H9 (cell line): ENCODE measurements at regions not wholly inside any gene's neighbourhood (a gene's known extent, or its start where the extent isn't known, plus 50 kb on each side); places are given as distances from the start of the nearest gene placed in this dataset.

Source experiments
- DNase-seq: peaks from one replicate; pipeline ENCODE4 v3.0.0-alpha.2; 2017
- H2AFZ ChIP-seq: one replicate; pipeline ENCODE4 v1.6.1; 2013; ENCODE audit warnings: mild to moderate bottlenecking, low read length, control low read depth, moderate library complexity
- H2AK5ac ChIP-seq: 2 replicates; pipeline ENCODE4 v1.6.1; 2013; ENCODE audit warnings: low read length, control low read depth, mixed read lengths; ENCODE audit not compliant: insufficient read length
- H2BK120ac ChIP-seq: one replicate; pipeline ENCODE4 v1.6.1; 2013; ENCODE audit warnings: low read depth, mild to moderate bottlenecking, low read length, control low read depth, inconsistent platforms; ENCODE audit not compliant: poor library complexity, severe bottlenecking
- H2BK12ac ChIP-seq: 2 replicates; pipeline ENCODE4 v1.6.1; 2013; ENCODE audit warnings: low read length, control low read depth, mixed read lengths, low read depth; ENCODE audit not compliant: insufficient read length
- H2BK15ac ChIP-seq: 2 replicates; pipeline ENCODE4 v1.6.1; 2013; ENCODE audit warnings: low read depth, low read length, control low read depth
- H2BK20ac ChIP-seq: one replicate; pipeline ENCODE4 v1.6.1; 2013; ENCODE audit warnings: low read depth, mild to moderate bottlenecking, low read length, control low read depth, inconsistent platforms; ENCODE audit not compliant: poor library complexity, severe bottlenecking
- H2BK5ac ChIP-seq: 2 replicates; pipeline ENCODE4 v1.6.1; 2013; ENCODE audit warnings: low read length, control low read depth, mixed read lengths; ENCODE audit not compliant: insufficient read length
- H3K14ac ChIP-seq: 2 replicates; pipeline ENCODE4 v1.6.1; 2013; ENCODE audit warnings: low read length, control low read depth; ENCODE audit not compliant: insufficient read depth
- H3K18ac ChIP-seq: 2 replicates; pipeline ENCODE4 v1.6.1; 2013; ENCODE audit warnings: low read depth, mild to moderate bottlenecking, mixed read lengths, low read length, control low read depth; ENCODE audit not compliant: insufficient read length
- H3K23ac ChIP-seq: 2 replicates; pipeline ENCODE4 v1.6.1; 2013; ENCODE audit warnings: low read length, control low read depth, mixed read lengths, low read depth; ENCODE audit not compliant: insufficient read length
- H3K23me2 ChIP-seq: 2 replicates; pipeline ENCODE4 v1.6.1; 2013; ENCODE audit warnings: low read depth, mild to moderate bottlenecking, mixed read lengths, low read length, control low read depth; ENCODE audit not compliant: insufficient read length, poor library complexity, severe bottlenecking
- H3K27ac ChIP-seq: 2 replicates; pipeline ENCODE4 v1.5.1; 2013; ENCODE audit warnings: low read length, control low read depth, mixed read lengths, low read depth; ENCODE audit not compliant: insufficient read length
- H3K27me3 ChIP-seq: 2 replicates; pipeline ENCODE4 v1.6.1; 2013; ENCODE audit warnings: low read length, control low read depth, inconsistent platforms; ENCODE audit not compliant: insufficient read depth
- H3K4ac ChIP-seq: 2 replicates; pipeline ENCODE4 v1.6.1; 2013; ENCODE audit warnings: low read depth, mild to moderate bottlenecking, control low read depth, inconsistent platforms, low read length, moderate library complexity
- H3K4me1 ChIP-seq: 2 replicates; pipeline ENCODE4 v1.6.1; 2013; ENCODE audit warnings: low read length, control low read depth, inconsistent platforms; ENCODE audit not compliant: insufficient read depth
- H3K4me2 ChIP-seq: 2 replicates; pipeline ENCODE4 v1.6.1; 2013; ENCODE audit warnings: low read length, control low read depth, mixed read lengths; ENCODE audit not compliant: insufficient read length, insufficient read depth
- H3K56ac ChIP-seq: 2 replicates; pipeline ENCODE4 v1.6.1; 2013; ENCODE audit warnings: low read depth, mild to moderate bottlenecking, mixed read lengths, low read length, control low read depth; ENCODE audit not compliant: insufficient read length
- H3K79me1 ChIP-seq: 2 replicates; pipeline ENCODE4 v1.6.1; 2013; ENCODE audit warnings: low read depth, mild to moderate bottlenecking, moderate library complexity, low read length, control low read depth, inconsistent platforms; ENCODE audit not compliant: insufficient read depth, poor library complexity, severe bottlenecking
- H3K79me2 ChIP-seq: 2 replicates; pipeline ENCODE4 v1.6.1; 2013; ENCODE audit warnings: low read length, control low read depth, inconsistent platforms; ENCODE audit not compliant: insufficient read depth
- H3K9ac ChIP-seq: 2 replicates; pipeline ENCODE4 v1.6.1; 2013; ENCODE audit warnings: low read length, control low read depth, mixed read lengths; ENCODE audit not compliant: insufficient read length; ENCODE audit errors: extremely low read depth
- H3K9me3 ChIP-seq: one replicate; pipeline ENCODE4 v1.6.1; 2013; ENCODE audit warnings: low read depth, low read length, inconsistent platforms; ENCODE audit not compliant: control insufficient read depth
- H3T11ph ChIP-seq: one replicate; pipeline ENCODE4 v1.6.1; 2013; ENCODE audit warnings: mild to moderate bottlenecking, low read length, control low read depth, inconsistent platforms
- H4K20me1 ChIP-seq: one replicate; pipeline ENCODE4 v1.6.1; 2013; ENCODE audit not compliant: control insufficient read depth, insufficient read length, insufficient read depth
- H4K5ac ChIP-seq: 2 replicates; pipeline ENCODE4 v1.6.1; 2013; ENCODE audit warnings: low read depth, mild to moderate bottlenecking, mixed read lengths, low read length, control low read depth; ENCODE audit not compliant: insufficient read length
- H4K8ac ChIP-seq: replicated peaks from 2 replicates; pipeline ENCODE4 v1.6.1; 2013; ENCODE audit warnings: low read length, control low read depth, mixed read lengths, low read depth; ENCODE audit not compliant: insufficient read length
- H4K91ac ChIP-seq: 2 replicates; pipeline ENCODE4 v1.6.1; 2013; ENCODE audit warnings: low read depth, mild to moderate bottlenecking, moderate library complexity, mixed read lengths, low read length, control low read depth; ENCODE audit not compliant: insufficient read length
- H3K27ac Mint-ChIP-seq, 3 experiments: 2 replicates in 2 of 3; 3 replicates in 1 of 3; pipeline ENCODE4 v1.8.0; 2020 to 2021; ENCODE audit warnings: mixed read lengths in 3 of 3, mild to moderate bottlenecking in 1 of 3, moderate library complexity in 1 of 3
- H3K27me3 Mint-ChIP-seq: 2 replicates; pipeline ENCODE4 v1.8.0; 2021; ENCODE audit warnings: low read depth, mild to moderate bottlenecking, moderate library complexity, mixed read lengths
- H3K36me3 Mint-ChIP-seq, 3 experiments: 2 replicates in 2 of 3; 3 replicates in 1 of 3; pipeline ENCODE4 v1.8.0; 2020 to 2021; ENCODE audit warnings: low read depth in 3 of 3, mixed read lengths in 3 of 3; ENCODE audit not compliant: insufficient read depth in 1 of 3
- H3K4me1 Mint-ChIP-seq, 2 experiments: 2 replicates each; pipeline ENCODE4 v1.8.0; 2020; ENCODE audit warnings: mixed read lengths in 2 of 2
- H3K4me3 Mint-ChIP-seq, 2 experiments: 2 replicates in 1 of 2; 3 replicates in 1 of 2; pipeline ENCODE4 v1.8.0; 2020 to 2021; ENCODE audit warnings: mild to moderate bottlenecking in 2 of 2, mixed read lengths in 2 of 2, moderate library complexity in 1 of 2
- H3K9me3 Mint-ChIP-seq, 2 experiments: 2 replicates in 1 of 2; 3 replicates in 1 of 2; pipeline ENCODE4 v1.8.0; 2020; ENCODE audit warnings: mild to moderate bottlenecking in 2 of 2, mixed read lengths in 2 of 2, moderate library complexity in 1 of 2
- WGBS: extraction: QIAGEN DNeasy Blood & Tissue Kit; methylation state at CpG from one replicate; pipeline ENCODE4 v1.1.7; 2013; ENCODE audit warnings: missing lambda C conversion rate, low lambda C conversion rate, mixed read lengths; ENCODE audit not compliant: insufficient read length; ENCODE audit errors: extremely low coverage; 5-methylcytosine and 5-hydroxymethylcytosine counted together
- TF ChIP-seq, protein P1 (sequence below): fragments of 200-600 bp; sonication (generic); conservative IDR thresholded peaks from 3 replicates; pipeline ENCODE4 v1.8.0; 2021; ENCODE audit warnings: antibody characterized with exemption, mild to moderate bottlenecking

DNA sequence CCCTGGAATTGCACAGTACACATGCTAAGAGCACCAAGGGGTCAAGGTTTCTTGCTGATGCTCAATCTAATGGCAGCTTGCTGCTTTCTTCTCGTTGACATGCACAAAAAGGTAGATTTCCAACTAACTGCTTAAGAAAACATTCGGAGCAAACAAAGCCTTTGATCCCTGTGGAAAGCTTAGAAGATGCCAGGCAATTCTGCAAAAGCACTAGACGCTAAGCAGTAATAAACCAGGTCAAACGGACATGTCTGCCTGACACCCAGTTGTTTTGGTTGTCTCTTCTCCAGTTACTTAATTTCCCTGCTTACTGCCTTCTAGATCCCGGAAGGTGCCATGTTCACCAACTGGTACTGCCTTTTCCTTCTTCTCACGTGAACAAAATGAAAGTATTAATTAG, 100.5 kb upstream of the TMCC3 start:
- H3K27ac ChIP-seq: no peak overlapping the region
- H3K4me1 ChIP-seq: no peaks in the 10 kb centered on the region
- no peak overlapping the region for H2AK5ac ChIP-seq
- H3K9me3 ChIP-seq: no peaks in the 10 kb centered on the region
- Mint-ChIP-seq H3K36me3 (no peaks in the 10 kb centered on the region), H3K27ac (no peak overlapping the region), H3K9me3 (no peaks in the 10 kb centered on the region), H3K4me3 (no peak overlapping the region), H3K4me1 (no peaks in the 10 kb centered on the region), H3K27me3 (peaks cover 1% of the 10 kb centered on the region)
- no peaks in the 10 kb centered on the region for H3K79me2 ChIP-seq
- H3K9ac ChIP-seq: no peak overlapping the region
- no peak overlapping the region for H2BK12ac ChIP-seq
- no peak overlapping the region for H3K56ac ChIP-seq
- H2BK5ac ChIP-seq: no peak overlapping the region
- no peak overlapping the region for H3T11ph ChIP-seq
- no peak overlapping the region for H3K23ac ChIP-seq
- no peak overlapping the region for H4K91ac ChIP-seq
- H2BK120ac ChIP-seq: no peak overlapping the region
- no peaks in the 10 kb centered on the region for H3K23me2 ChIP-seq
- no CpG with 5 or more reads among the region's 6 CpGs for WGBS
- H3K4me2 ChIP-seq: no peak overlapping the region
- no peak overlapping the region for H2BK15ac ChIP-seq
- H3K4ac ChIP-seq: no peak overlapping the region
- H3K27me3 ChIP-seq: no peaks in the 10 kb centered on the region
- TF ChIP-seq, protein P1, sequence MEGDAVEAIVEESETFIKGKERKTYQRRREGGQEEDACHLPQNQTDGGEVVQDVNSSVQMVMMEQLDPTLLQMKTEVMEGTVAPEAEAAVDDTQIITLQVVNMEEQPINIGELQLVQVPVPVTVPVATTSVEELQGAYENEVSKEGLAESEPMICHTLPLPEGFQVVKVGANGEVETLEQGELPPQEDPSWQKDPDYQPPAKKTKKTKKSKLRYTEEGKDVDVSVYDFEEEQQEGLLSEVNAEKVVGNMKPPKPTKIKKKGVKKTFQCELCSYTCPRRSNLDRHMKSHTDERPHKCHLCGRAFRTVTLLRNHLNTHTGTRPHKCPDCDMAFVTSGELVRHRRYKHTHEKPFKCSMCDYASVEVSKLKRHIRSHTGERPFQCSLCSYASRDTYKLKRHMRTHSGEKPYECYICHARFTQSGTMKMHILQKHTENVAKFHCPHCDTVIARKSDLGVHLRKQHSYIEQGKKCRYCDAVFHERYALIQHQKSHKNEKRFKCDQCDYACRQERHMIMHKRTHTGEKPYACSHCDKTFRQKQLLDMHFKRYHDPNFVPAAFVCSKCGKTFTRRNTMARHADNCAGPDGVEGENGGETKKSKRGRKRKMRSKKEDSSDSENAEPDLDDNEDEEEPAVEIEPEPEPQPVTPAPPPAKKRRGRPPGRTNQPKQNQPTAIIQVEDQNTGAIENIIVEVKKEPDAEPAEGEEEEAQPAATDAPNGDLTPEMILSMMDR: no peak
- no peak overlapping the region for H3K18ac ChIP-seq
- H4K8ac ChIP-seq: no peak overlapping the region
- H2AFZ ChIP-seq: no peak overlapping the region
- DNase-seq: no peak
- H2BK20ac ChIP-seq: no peak overlapping the region
- H4K5ac ChIP-seq: no peak overlapping the region
- H3K79me1 ChIP-seq: no peaks in the 10 kb centered on the region
- H3K14ac ChIP-seq: no peak overlapping the region
- H4K20me1 ChIP-seq: no peaks in the 10 kb centered on the region
